Caco-2 (cell line): ENCODE measurements at regions not wholly inside any gene's neighbourhood (a gene's known extent, or its start where the extent isn't known, plus 50 kb on each side); places are given as distances from the start of the nearest gene placed in this dataset.

ENCODE experiments used
- BruUV-seq: library from RNA; stranded (reverse); fragments of 400-500 nt; replicated peaks from 2 replicates; lab custom pipeline; 2021; lab: Mats Ljungman, UMichigan
- CTCF ChIA-PET: fragments of 300-600 bp; sonication (Branson Sonifier 250); formaldehyde crosslinking; loops from one replicate; lab custom pipeline; 2022; ENCODE audit warnings: antibody characterized with exemption; lab: Charles Lee
- POLR2A ChIA-PET: fragments of 300-600 bp; sonication (Branson Sonifier 250); formaldehyde crosslinking; loops from one replicate; lab custom pipeline; 2022; ENCODE audit warnings: antibody characterized with exemption; lab: Charles Lee
- DNase-seq, 2 experiments: peaks; one replicate each; pipeline versions ENCODE4 v3.0.0 to v3.0.0-alpha.2; 2020 to 2022
- H3K27me3 ChIP-seq: replicated peaks from 2 replicates; pipeline ENCODE4 v1.6.0; 2011; ENCODE audit warnings: low read length; ENCODE audit not compliant: control insufficient read depth, insufficient read depth
- H3K36me3 ChIP-seq: 2 replicates; pipeline ENCODE4 v1.5.1; 2011; ENCODE audit warnings: low read length; ENCODE audit not compliant: control insufficient read depth, insufficient read depth
- H3K4me1 ChIP-seq: fragments of 250-450 bp; sonication (Bioruptor Pico); 2 replicates; pipeline ENCODE4 v1.5.1; 2020; ENCODE audit warnings: mild to moderate bottlenecking
- H3K4me3 ChIP-seq: 2 replicates; pipeline ENCODE4 v1.5.1; 2011; ENCODE audit warnings: low read depth, mild to moderate bottlenecking, control low read depth, low read length
- H3K9me3 ChIP-seq: fragments of 250-450 bp; sonication (Bioruptor Pico); 2 replicates; pipeline ENCODE4 v1.5.1; 2020; ENCODE audit warnings: mild to moderate bottlenecking, moderate library complexity
- H3K27ac Mint-ChIP-seq: one replicate; pipeline ENCODE4 v1.8.0; 2022; ENCODE audit warnings: mixed read lengths; ENCODE audit not compliant: unreplicated experiment
- H3K27me3 Mint-ChIP-seq: one replicate; pipeline ENCODE4 v1.8.0; 2022; ENCODE audit warnings: mixed read lengths; ENCODE audit not compliant: insufficient read depth, unreplicated experiment
- H3K36me3 Mint-ChIP-seq: one replicate; pipeline ENCODE4 v1.8.0; 2022; ENCODE audit warnings: mild to moderate bottlenecking, mixed read lengths; ENCODE audit not compliant: insufficient read depth, unreplicated experiment
- H3K4me1 Mint-ChIP-seq: one replicate; pipeline ENCODE4 v1.8.0; 2022; ENCODE audit warnings: low read depth, mixed read lengths; ENCODE audit not compliant: unreplicated experiment
- H3K4me3 Mint-ChIP-seq: one replicate; pipeline ENCODE4 v1.8.0; 2022; ENCODE audit warnings: mild to moderate bottlenecking, moderate library complexity, mixed read lengths; ENCODE audit not compliant: unreplicated experiment
- H3K9me3 Mint-ChIP-seq: one replicate; pipeline ENCODE4 v1.8.0; 2022; ENCODE audit warnings: mixed read lengths; ENCODE audit not compliant: unreplicated experiment
- CTCF ChIP-seq, 2 experiments: fragments of 200-600 bp in 1 of 2; IDR thresholded peaks; 1 replicate in 1 of 2; 2 replicates in 1 of 2; pipeline versions ENCODE4 v1.5.1 to v1.8.0; 2011 to 2022; ENCODE audit warnings: antibody characterized with exemption in 1 of 2, control low read depth in 1 of 2, inconsistent platforms in 1 of 2, low read depth in 1 of 2, low read length in 1 of 2, mild to moderate bottlenecking in 1 of 2, moderate library complexity in 1 of 2; ENCODE audit not compliant: insufficient read depth in 1 of 2, severe bottlenecking in 1 of 2, unreplicated experiment in 1 of 2
- intact Hi-C: fragments of 100-400 bp; cut with micrococcal nuclease; formaldehyde crosslinking; loops from one replicate; pipeline ENCODE4 v1.10.0; 2022; ENCODE audit not compliant: unreplicated experiment

- no peak for DNase-seq
- ChIA-PET POLR2A (no interaction called here), CTCF (no interaction called here)
- Histone ChIP-seq H3K36me3 (no peaks in the 10 kb centered on the region), H3K4me1 (no peaks in the 10 kb centered on the region), H3K27me3 (no peaks in the 10 kb centered on the region), H3K4me3 (no peak overlapping the region), H3K9me3 (no peaks in the 10 kb centered on the region)
- Mint-ChIP-seq H3K9me3 (no peaks in the 10 kb centered on the region), H3K27ac (no peak overlapping the region), H3K36me3 (no peaks in the 10 kb centered on the region), H3K27me3 (no peaks in the 10 kb centered on the region), H3K4me1 (no peaks in the 10 kb centered on the region), H3K4me3 (no peak overlapping the region)
- intact Hi-C loops: no loop called here
- no TSS peak for BruUV-seq
- TF ChIP-seq CTCF (IDR thresholded peaks at IDR 0.05; ENCODE audit: insufficient read depth in 1 of 2, low read depth in 1 of 2, low read length in 1 of 2, severe bottlenecking in 1 of 2, unreplicated experiment in 1 of 2): no peak
Observed at GRCh38 chr2:226649871-226650660, 149.6 kb downstream of the IRS1 start.

- H3K27me3 Mint-ChIP-seq: no peaks in the 10 kb centered on the region
- intact Hi-C loops: no loop called here
- no peak for TF ChIP-seq CTCF (IDR thresholded peaks at IDR 0.05; ENCODE audit: insufficient read depth in 1 of 2, low read depth in 1 of 2, low read length in 1 of 2, severe bottlenecking in 1 of 2, unreplicated experiment in 1 of 2)
- no peak for DNase-seq
- no peak overlapping the region for H3K4me3 Mint-ChIP-seq
- H3K4me1 Mint-ChIP-seq: no peaks in the 10 kb centered on the region
- no peaks in the 10 kb centered on the region for H3K36me3 Mint-ChIP-seq
- H3K36me3 ChIP-seq: no peaks in the 10 kb centered on the region
- H3K27me3 ChIP-seq: no peaks in the 10 kb centered on the region
- H3K9me3 ChIP-seq: no peaks in the 10 kb centered on the region
- BruUV-seq: no TSS peak
- H3K27ac Mint-ChIP-seq: no peak overlapping the region
- CTCF ChIA-PET: no interaction called here
- H3K9me3 Mint-ChIP-seq: no peaks in the 10 kb centered on the region
- H3K4me1 ChIP-seq: no peaks in the 10 kb centered on the region
- POLR2A ChIA-PET: no interaction called here
- no peak overlapping the region for H3K4me3 ChIP-seq
Observed at GRCh38 chr2:226649201-226649600, 150.4 kb downstream of the IRS1 start.

- H3K36me3 ChIP-seq: no peaks in the 10 kb centered on the region
- ChIA-PET POLR2A (no interaction called here), CTCF (no interaction called here)
- no peaks in the 10 kb centered on the region for H3K27me3 ChIP-seq
- no peaks in the 10 kb centered on the region for H3K4me1 ChIP-seq
- no peaks in the 10 kb centered on the region for H3K4me1 Mint-ChIP-seq
- no peaks in the 10 kb centered on the region for H3K9me3 ChIP-seq
- H3K27me3 Mint-ChIP-seq: no peaks in the 10 kb centered on the region
- no peak overlapping the region for H3K4me3 Mint-ChIP-seq
- DNase-seq: no peak
- no peak overlapping the region for H3K27ac Mint-ChIP-seq
- H3K9me3 Mint-ChIP-seq: no peaks in the 10 kb centered on the region
- intact Hi-C loops: no loop called here
- no peak for TF ChIP-seq CTCF (IDR thresholded peaks at IDR 0.05; ENCODE audit: insufficient read depth in 1 of 2, low read depth in 1 of 2, low read length in 1 of 2, severe bottlenecking in 1 of 2, unreplicated experiment in 1 of 2)
- BruUV-seq: no TSS peak
- no peak overlapping the region for H3K4me3 ChIP-seq
- H3K36me3 Mint-ChIP-seq: no peaks in the 10 kb centered on the region
Observed at GRCh38 chr2:226647621-226648518, 151.8 kb downstream of the IRS1 start.
